HG02852 (cell line): ENCODE measurements at regions not wholly inside any gene's neighbourhood (a gene's known extent, or its start where the extent isn't known, plus 50 kb on each side); places are given as distances from the start of the nearest gene placed in this dataset.
"Not testable (repeated sequence)": the region's sequence is repeated elsewhere in the genome, so short reads cannot be mapped to it uniquely, and the experiment has no call there.

Source experiments
- ATAC-seq: cut with Tn5 transposase; IDR thresholded peaks from one replicate; pipeline ENCODE4 v1.9.1; 2021; ENCODE audit warnings: mild to moderate bottlenecking, moderate library complexity; ENCODE audit not compliant: unreplicated experiment

- ATAC-seq, result no peak
Measured at GRCh38 chr10:26621243-26621888, 76.1 kb upstream of the PDSS1 start.

DNA sequence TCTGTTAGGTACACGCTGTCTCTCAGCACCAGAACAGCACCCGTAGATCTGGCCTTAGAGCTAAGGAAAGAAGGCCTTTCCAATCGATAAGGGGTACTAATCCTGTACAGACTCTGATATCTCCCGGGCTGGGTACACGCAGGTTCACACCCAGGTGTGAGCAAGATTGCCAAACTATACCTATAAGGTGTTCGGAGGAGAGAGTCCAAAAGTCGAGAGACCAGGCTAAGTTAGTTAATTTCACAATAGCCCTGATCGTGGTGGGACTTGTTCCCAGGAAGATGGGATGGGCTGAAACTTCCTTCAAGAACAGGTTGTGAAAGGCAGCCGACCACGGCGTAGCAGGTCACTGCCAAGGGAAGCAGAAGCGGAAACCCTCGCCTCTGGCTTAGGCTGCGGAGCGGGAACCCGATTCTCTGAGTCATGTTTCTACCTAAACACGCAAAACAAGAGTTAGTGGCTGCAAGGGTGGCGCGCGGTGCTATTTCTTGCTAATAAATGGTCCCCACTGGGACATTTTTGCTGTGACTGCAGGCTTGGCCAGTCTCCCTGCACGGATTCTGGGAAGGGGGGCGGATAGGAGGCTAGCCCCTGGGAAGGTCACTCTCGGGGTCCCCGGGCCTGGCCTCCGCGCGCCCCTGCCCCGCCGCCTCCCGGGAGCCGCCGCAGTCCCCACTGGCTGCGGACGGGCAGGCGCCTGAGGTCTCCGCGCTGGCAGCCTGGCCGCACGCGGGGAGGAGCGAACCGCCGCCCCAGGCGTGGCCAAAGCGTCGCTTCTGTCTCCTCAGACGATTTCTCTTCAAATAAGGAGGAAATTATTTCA lies 75.4 kb upstream of the PDSS1 start:
- ATAC-seq, result peak; percentile 76

- no peak for ATAC-seq
Measured at GRCh38 chr10:26622891-26623290, 74.6 kb upstream of the PDSS1 start.

DNA sequence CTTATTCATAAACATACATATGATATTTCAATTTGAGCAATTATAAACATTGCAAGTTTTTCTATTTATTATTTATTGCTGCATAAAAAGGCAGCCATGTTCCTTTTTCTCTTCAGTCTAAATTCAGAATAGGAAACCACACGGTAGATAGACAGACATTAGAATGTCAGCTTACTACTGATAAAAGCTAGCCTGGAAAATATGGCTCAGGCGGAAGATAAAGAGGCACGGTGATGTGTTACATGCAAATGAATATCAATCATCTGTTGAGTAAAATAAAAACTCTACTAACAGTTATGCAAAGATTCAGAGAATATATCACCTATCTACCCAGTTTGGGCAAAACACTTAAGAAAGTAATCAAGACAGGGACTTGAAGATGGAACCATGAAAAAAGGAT lies 73.5 kb upstream of the PDSS1 start:
- no peak for ATAC-seq

- no peak for ATAC-seq
Measured at GRCh38 chr10:26626066-26626465, 71.4 kb upstream of the PDSS1 start.

- ATAC-seq, result no peak
Measured at GRCh38 chr10:26627324-26627723, 70.2 kb upstream of the PDSS1 start.

DNA sequence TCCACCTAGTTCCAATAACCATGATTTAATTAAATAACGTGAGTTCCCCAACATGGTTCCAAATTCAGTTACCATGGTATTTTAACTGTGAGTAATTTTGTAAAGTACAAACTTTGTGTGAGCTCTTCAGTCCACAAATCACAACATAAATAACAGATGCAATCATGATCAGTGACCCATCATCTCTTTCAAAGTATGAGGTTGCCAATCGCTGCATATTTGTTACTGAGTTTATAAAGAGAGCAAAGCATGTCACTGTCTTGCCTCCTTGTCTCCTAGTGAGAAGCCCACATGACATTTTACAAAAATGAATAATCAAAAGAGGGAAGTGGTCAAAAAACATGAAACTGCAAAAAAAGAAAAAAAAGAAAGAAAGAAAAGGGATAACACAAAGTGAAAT lies 69.1 kb upstream of the PDSS1 start:
- ATAC-seq, result peak; percentile 60

- not testable (repeated sequence) for ATAC-seq
Measured at GRCh38 chr10:26632171-26632570, 65.3 kb upstream of the PDSS1 start.

GRCh38 chr10:26634111-26634510 lies 63.4 kb upstream of the PDSS1 start:
- ATAC-seq, result not testable (repeated sequence)

GRCh38 chr10:26637521-26638275 lies 59.8 kb upstream of the PDSS1 start:
- no peak for ATAC-seq

DNA sequence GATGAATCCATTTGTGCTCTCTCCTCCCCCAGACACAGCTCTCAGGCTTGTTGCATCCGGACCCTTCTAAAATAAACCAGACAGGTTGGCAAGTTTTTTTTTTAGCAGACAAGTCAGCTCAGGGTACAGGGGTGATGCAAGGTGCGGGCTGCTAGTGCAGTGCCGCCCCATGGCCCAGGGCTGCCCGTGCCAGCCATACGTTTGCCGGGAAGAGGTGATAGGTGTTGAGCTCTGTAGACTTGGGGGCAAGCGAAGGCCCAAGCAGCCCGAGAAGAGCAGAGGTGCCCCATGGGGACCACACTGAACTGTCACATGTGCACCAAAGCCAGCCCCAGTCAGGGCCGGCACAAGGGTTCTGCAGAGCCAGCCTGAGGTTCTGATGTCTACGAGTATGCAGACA lies 57.1 kb upstream of the PDSS1 start:
- ATAC-seq, result no peak

GRCh38 chr10:26642896-26643653 lies 54.4 kb upstream of the PDSS1 start:
- no peak for ATAC-seq

- ATAC-seq, result no peak
Measured at GRCh38 chr10:26647602-26648244, 49.8 kb upstream of the PDSS1 start.
